ENCODE measurements at regions not wholly inside any gene's neighbourhood (a gene's known extent, or its start where the extent isn't known, plus 50 kb on each side); places are given as distances from the start of the nearest gene placed in this dataset.

DNA sequence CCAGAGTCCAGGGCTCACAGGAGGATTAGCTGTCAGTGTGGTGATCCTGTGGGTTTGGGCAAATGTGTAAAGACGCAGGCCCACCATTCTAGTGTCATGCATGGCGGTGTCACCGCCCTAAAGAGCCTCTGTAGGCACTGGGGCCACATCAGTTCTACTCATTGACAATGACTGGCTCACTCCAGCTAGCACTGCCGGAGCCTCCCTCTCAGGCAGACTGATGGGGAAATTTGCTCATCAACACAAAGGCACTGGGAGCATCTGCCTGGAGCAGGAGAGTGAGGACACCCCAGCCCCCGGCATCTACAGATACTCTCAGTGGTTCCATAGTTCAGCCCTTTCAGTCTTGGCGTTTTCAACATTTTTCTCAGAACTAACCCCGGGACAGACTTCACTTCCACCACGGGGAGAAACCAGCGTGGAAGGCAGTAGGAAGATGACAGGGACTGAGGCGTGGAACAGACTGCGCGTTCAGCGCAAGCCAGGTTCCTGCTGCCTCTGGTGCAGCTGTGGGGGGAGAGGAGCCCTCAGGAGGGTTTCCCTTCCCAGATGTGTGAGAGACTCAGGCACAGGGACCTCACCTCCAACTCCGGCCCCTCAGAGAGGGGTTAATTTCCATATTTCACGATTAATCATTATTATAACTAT, 256.6 kb downstream of the RBFOX3 start:
- FAIRE-seq: no peak
- TF ChIP-seq CTCF (IDR thresholded peaks at IDR 0.05; ENCODE audit: insufficient read depth, missing control alignments): no peak
- DNase-seq (ENCODE audit: insufficient read length, low spot score): no peak

DNA sequence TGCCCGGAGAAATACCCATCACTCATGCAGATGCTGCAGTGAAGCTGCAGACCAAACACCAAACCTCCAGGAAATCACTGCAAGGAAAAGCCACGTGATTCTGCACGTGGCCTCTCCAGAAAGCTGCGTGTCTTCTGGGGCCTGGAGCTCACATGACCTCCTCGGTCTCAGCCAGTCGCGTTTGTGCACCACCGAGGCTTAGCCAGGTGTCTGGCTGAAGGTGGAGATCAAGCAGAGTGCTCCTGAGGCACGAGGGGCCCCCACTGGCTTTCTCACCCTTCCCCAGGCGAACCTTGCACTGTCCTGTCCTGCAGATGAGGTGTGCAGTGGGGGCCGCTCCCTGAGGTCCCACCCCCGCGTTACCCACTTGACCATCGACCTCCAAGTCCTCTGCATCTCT, 257.3 kb downstream of the RBFOX3 start:
- no peak for TF ChIP-seq CTCF (IDR thresholded peaks at IDR 0.05; ENCODE audit: insufficient read depth, missing control alignments)
- DNase-seq (ENCODE audit: insufficient read length, low spot score) (no peak), FAIRE-seq (no peak)

DNA sequence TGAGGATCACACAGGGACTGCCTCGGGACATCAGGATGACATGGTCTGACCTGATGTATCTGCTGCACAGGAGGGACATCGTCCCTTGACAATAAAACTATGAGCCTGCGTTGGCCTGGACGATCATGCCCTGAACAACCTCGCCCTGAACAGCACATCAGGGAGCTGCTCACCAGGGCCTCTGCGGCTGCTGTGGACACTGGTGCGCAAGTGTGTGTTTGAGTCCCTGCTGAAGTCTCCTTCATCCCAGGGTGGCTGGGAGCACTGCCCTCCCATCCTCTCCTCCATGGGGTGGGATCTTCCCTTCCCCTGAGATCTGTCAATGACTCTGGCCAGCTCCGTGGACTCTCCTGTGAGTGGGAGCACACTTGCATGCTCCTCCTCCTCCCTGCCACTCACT, 257.8 kb downstream of the RBFOX3 start:
- TF ChIP-seq CTCF (IDR thresholded peaks at IDR 0.05; ENCODE audit: insufficient read depth, missing control alignments): no peak
- no peak for DNase-seq (ENCODE audit: insufficient read length, low spot score)
- no peak for FAIRE-seq

GRCh38 chr17:79350533-79350932, 260.3 kb downstream of the RBFOX3 start:
- TF ChIP-seq CTCF (IDR thresholded peaks at IDR 0.05; ENCODE audit: insufficient read depth, missing control alignments): no peak
- no peak for FAIRE-seq
- no peak for DNase-seq (ENCODE audit: insufficient read length, low spot score)

DNA sequence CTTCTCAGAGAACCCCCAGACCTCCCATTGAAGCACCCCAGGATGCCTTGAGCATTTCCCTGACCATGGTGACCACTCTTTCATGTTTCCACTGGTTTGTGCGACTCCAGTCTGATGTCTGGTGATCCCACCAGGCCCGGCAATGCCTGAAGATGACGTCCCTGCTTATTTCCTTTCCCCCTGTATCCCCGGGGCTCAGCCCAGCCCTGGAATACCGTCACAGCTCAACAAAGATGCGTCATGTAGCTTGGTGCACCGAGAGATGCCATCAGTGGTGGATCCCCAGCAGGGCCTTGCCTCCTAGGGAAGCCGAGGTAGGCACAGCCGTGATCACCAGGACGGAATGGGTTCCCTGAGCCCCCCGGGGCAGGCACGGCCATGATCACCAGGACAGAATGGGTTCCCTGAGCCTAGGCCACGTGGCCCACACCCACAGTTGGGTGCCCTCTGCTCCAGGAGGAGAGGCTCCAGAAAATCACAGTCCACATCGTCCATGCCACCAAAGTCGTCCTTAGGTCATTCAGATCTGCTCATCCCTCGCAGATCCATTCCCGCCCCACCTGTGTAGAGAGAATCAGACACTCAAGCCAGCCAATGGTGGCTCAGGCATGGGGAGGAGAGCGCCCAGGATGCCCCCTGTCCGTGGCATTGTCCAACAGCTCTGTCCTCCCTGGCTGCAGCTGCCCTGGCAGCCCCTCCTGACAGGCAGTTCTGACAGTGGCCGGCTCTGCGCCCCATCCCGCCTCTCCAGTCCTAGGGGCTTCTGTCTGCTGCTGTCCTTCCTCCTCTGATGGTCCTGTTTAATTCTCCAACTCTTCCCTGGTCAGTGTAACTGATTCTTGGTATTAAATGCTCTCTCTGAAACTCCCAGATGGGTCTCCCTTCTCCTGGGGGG, 261.1 kb downstream of the RBFOX3 start:
- no peak for FAIRE-seq
- no peak for TF ChIP-seq CTCF (IDR thresholded peaks at IDR 0.05; ENCODE audit: insufficient read depth, missing control alignments)
- DNase-seq (ENCODE audit: insufficient read length, low spot score): no peak

GRCh38 chr17:79342376-79342775, 267.8 kb downstream of the ENGASE start:
- no peak for FAIRE-seq

More at GRCh38 chr17:79342376-79342775, 267.8 kb downstream of the ENGASE start:
- no peak for DNase-seq (ENCODE audit: insufficient read length, low spot score)
- TF ChIP-seq CTCF (IDR thresholded peaks at IDR 0.05; ENCODE audit: insufficient read depth, missing control alignments): no peak
